Body of pancreas (tissue), 4 donors: ENCODE measurements at regions not wholly inside any gene's neighbourhood (a gene's known extent, or its start where the extent isn't known, plus 50 kb on each side); places are given as distances from the start of the nearest gene placed in this dataset.

ENCODE experiments used
- ATAC-seq: fragments of 150-250 bp; one replicate; pipeline ENCODE4 v1.9.1; 2016
- DNase-seq, 4 donors: peaks; one replicate each; pipeline ENCODE4 v3.0.0-alpha.2; 2019
- H3K27ac ChIP-seq, 4 donors: fragments of 200-600 bp; sonication (generic); 1 replicate in 3 of 4; 2 replicates in 1 of 4; pipeline versions ENCODE4 v1.5.1 to v1.6.1; 2016 to 2019; ENCODE audit warnings: mild to moderate bottlenecking in 1 of 4, mixed read lengths in 1 of 4, moderate library complexity in 1 of 4
- H3K27me3 ChIP-seq, 2 donors: fragments of 200-600 bp; sonication (generic); one replicate each; pipeline ENCODE4 v1.6.0; 2016; ENCODE audit warnings: mild to moderate bottlenecking in 1 of 2
- H3K36me3 ChIP-seq, 2 donors: fragments of 200-600 bp; sonication (generic); replicated peaks in 1 of 2; 2 replicates each; pipeline ENCODE4 v1.5.1; 2016; ENCODE audit warnings: low read depth in 2 of 2; ENCODE audit not compliant: insufficient read depth in 1 of 2
- H3K4me1 ChIP-seq: fragments of 200-600 bp; sonication (generic); one replicate; pipeline ENCODE4 v1.6.0; 2016
- H3K4me3 ChIP-seq, 2 donors: fragments of 200-600 bp; sonication (generic); 1 replicate in 1 of 2; 2 replicates in 1 of 2; pipeline ENCODE4 v1.5.1; 2016 to 2019
- H3K9me3 ChIP-seq, 3 donors: fragments of 200-600 bp; sonication (generic); 1 replicate in 2 of 3; 2 replicates in 1 of 3; pipeline ENCODE4 v1.5.1; 2016
- POLR2A ChIP-seq, 3 donors: fragments of 450-650 bp; IDR thresholded peaks; one replicate each; pipeline ENCODE4 v1.6.1; 2016; ENCODE audit warnings: antibody characterized with exemption in 3 of 3, mild to moderate bottlenecking in 2 of 3
- WGBS, 2 donors: methylation state at CpG; one replicate each; pipeline ENCODE4 v1.1.5; 2017; 5-methylcytosine and 5-hydroxymethylcytosine counted together
- intact Hi-C: fragments of 100-400 bp; cut with DNase I; formaldehyde crosslinking; loops from one replicate; pipeline ENCODE4 v1.15.1; 2023
- TF ChIP-seq, protein P1 (sequence below), 7 experiments: fragments of 450-650 bp in 4 of 7; fragments of 200-600 bp in 3 of 7; sonication (generic) in 3 of 7; IDR thresholded peaks; one replicate each; pipeline ENCODE4 v1.5.1; 2016 to 2019; ENCODE audit warnings: antibody characterized with exemption in 7 of 7

DNA sequence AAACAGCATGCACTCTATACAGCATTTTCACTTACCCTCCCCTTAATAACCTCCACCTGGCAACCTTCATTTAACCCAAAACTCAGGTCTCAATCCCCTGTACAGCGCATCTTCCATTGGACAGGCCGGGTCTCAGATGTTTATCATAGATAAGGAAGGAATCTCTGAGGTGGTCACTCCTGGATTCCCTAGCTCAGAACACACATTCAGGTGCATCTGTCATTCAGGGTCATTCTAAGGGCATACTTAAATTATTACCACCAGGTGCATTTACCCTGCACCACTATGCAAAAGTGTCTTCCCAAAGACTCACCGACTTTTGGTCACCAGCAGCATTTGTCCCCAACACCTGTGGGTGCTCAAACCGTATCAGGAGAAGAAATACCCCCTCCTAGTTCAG, 144.2 kb downstream of the RELL1 start:
- ATAC-seq, result no peak
- no peaks in the 10 kb centered on the region for H3K27me3 ChIP-seq
- H3K4me3 ChIP-seq, result no peak overlapping the region
- H3K9me3 ChIP-seq, result no peaks in the 10 kb centered on the region
- no peak for TF ChIP-seq POLR2A (IDR thresholded peaks at IDR 0.05)
- TF ChIP-seq, protein P1, sequence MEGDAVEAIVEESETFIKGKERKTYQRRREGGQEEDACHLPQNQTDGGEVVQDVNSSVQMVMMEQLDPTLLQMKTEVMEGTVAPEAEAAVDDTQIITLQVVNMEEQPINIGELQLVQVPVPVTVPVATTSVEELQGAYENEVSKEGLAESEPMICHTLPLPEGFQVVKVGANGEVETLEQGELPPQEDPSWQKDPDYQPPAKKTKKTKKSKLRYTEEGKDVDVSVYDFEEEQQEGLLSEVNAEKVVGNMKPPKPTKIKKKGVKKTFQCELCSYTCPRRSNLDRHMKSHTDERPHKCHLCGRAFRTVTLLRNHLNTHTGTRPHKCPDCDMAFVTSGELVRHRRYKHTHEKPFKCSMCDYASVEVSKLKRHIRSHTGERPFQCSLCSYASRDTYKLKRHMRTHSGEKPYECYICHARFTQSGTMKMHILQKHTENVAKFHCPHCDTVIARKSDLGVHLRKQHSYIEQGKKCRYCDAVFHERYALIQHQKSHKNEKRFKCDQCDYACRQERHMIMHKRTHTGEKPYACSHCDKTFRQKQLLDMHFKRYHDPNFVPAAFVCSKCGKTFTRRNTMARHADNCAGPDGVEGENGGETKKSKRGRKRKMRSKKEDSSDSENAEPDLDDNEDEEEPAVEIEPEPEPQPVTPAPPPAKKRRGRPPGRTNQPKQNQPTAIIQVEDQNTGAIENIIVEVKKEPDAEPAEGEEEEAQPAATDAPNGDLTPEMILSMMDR (IDR thresholded peaks at IDR 0.05), result no peak
- no peak for DNase-seq
- peaks cover 27% of the 10 kb centered on the region for H3K4me1 ChIP-seq
- peak overlapping the region in 2 of 4 donors; percentile 23 to 59 for H3K27ac ChIP-seq
- H3K36me3 ChIP-seq, result no peaks in the 10 kb centered on the region
- intact Hi-C loops, result no loop called here
- 68 to 69% methylated on average over 4 of the region's 4 CpGs for WGBS, 2 donors

GRCh38 chr4:37540486-37540885, 145.7 kb downstream of the RELL1 start:
- DNase-seq (peak in 1 of 4 donors; percentile 15), ATAC-seq (peak; percentile 69)
- Histone ChIP-seq H3K4me1 (peaks cover 27% of the 10 kb centered on the region), H3K27me3 (no peaks in the 10 kb centered on the region), H3K9me3 (no peaks in the 10 kb centered on the region), H3K27ac (peak overlapping the region in 2 of 4 donors; percentile 23 to 59), H3K4me3 (no peak overlapping the region), H3K36me3 (no peaks in the 10 kb centered on the region)
- WGBS, 2 donors, result 46 to 52% methylated on average over 2 of the region's 2 CpGs
- TF ChIP-seq, protein P1 (IDR thresholded peaks at IDR 0.05), result no peak
- no peak for TF ChIP-seq POLR2A (IDR thresholded peaks at IDR 0.05)
- intact Hi-C loops, result no loop called here

- no peak for TF ChIP-seq POLR2A (IDR thresholded peaks at IDR 0.05)
- TF ChIP-seq, protein P1 (IDR thresholded peaks at IDR 0.05), result no peak
- H3K27me3 ChIP-seq, result no peaks in the 10 kb centered on the region
- peaks cover 27% of the 10 kb centered on the region for H3K4me1 ChIP-seq
- H3K36me3 ChIP-seq, result no peaks in the 10 kb centered on the region
- intact Hi-C loops, result no loop called here
- DNase-seq (no peak), ATAC-seq (no peak)
- 74 to 85% methylated on average over 7 of the region's 7 CpGs for WGBS, 2 donors
- no peaks in the 10 kb centered on the region for H3K9me3 ChIP-seq
- H3K27ac ChIP-seq, result peak overlapping the region in 1 of 4 donors; percentile 8
- no peak overlapping the region for H3K4me3 ChIP-seq
Observed at GRCh38 chr4:37538931-37539330, 147.2 kb downstream of the RELL1 start.

DNA sequence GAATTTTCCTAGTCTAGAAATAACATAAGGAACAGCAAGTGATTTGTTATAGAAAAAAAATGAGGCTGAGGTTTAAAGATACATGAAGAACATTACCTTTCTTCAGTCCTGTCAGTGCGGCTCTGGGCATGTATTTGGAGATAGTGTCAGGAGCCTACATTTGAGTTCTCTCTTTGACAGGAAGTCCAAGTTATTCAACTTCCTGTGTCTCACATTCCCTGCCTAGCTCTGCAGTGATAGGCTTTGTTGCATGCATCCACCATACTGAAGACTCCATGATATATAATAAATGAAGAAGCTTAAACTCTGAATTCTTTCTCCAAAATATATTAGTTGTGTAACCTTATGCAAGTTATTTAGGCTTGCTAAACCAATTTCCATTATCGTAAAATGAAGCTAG, 148.7 kb downstream of the RELL1 start:
- no peak overlapping the region for H3K4me3 ChIP-seq
- TF ChIP-seq, protein P1 (IDR thresholded peaks at IDR 0.05), result no peak
- TF ChIP-seq POLR2A (IDR thresholded peaks at IDR 0.05), result no peak
- intact Hi-C loops, result no loop called here
- no peaks in the 10 kb centered on the region for H3K27me3 ChIP-seq
- no peak for DNase-seq
- no peaks in the 10 kb centered on the region for H3K9me3 ChIP-seq
- WGBS, 2 donors, result 85 to 95% methylated on average over 2 of the region's 2 CpGs
- no peak overlapping the region for H3K27ac ChIP-seq
- peaks cover 17% of the 10 kb centered on the region for H3K4me1 ChIP-seq
- no peak for ATAC-seq
- H3K36me3 ChIP-seq, result no peaks in the 10 kb centered on the region

GRCh38 chr4:37535872-37536271, 150.3 kb downstream of the RELL1 start:
- intact Hi-C loops, result no loop called here
- ATAC-seq, result no peak
- TF ChIP-seq, protein P1 (IDR thresholded peaks at IDR 0.05), result no peak
- TF ChIP-seq POLR2A (IDR thresholded peaks at IDR 0.05), result no peak
- Histone ChIP-seq H3K27ac (no peak overlapping the region), H3K9me3 (no peaks in the 10 kb centered on the region), H3K4me3 (no peak overlapping the region), H3K4me1 (peaks cover 1% of the 10 kb centered on the region), H3K27me3 (no peaks in the 10 kb centered on the region), H3K36me3 (no peaks in the 10 kb centered on the region)
- no peak for DNase-seq
- WGBS, 2 donors, result 78 to 88% methylated on average over 2 of the region's 2 CpGs
